GM12892 (cell line): ENCODE measurements at regions not wholly inside any gene's neighbourhood (a gene's known extent, or its start where the extent isn't known, plus 50 kb on each side); places are given as distances from the start of the nearest gene placed in this dataset.

ENCODE experiments used
- POLR2A ChIP-seq: IDR thresholded peaks from 2 replicates; pipeline ENCODE4 v1.6.1; 2011; ENCODE audit warnings: low read depth, low read length, control low read depth
- POLR2AphosphoS5 ChIP-seq: IDR thresholded peaks from 2 replicates; pipeline ENCODE4 v1.6.1; 2011; ENCODE audit warnings: low read depth, low read length, control low read depth
- TAF1 ChIP-seq: IDR thresholded peaks from 2 replicates; pipeline ENCODE4 v1.6.1; 2011; ENCODE audit warnings: low read depth, mild to moderate bottlenecking, control low read depth, low read length, borderline replicate concordance

DNA sequence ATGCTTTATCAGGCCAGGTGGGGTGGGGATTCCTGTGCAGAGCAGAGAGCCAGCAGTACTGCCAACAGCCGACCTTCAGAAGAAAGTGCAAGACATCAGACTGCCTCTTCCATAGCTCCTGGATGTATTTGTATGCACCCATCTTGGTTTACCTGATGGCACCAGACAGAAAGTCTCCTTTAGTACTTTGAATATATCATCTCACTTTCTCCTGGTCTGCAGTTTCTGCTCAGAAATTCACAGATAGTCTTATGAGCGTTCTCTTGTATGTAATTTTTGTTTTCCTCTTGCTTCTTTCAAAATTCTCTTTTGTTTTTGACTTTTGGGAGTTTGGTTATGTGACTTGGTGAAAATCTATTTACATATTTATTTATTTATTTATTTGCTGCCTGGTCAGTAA lies 446.4 kb upstream of the CADM1 start:
- TF ChIP-seq POLR2A (no peak), TAF1 (no peak), POLR2AphosphoS5 (no peak)
